ENCODE measurements at regions not wholly inside any gene's neighbourhood (a gene's known extent, or its start where the extent isn't known, plus 50 kb on each side); places are given as distances from the start of the nearest gene placed in this dataset.

GRCh38 chr3:76941376-76941775, 98.5 kb upstream of the ROBO2 start:
- no peak overlapping the region for H3K4me3 ChIP-seq (ENCODE audit: extremely low read depth, insufficient read depth, low read length, poor library complexity, severe bottlenecking)
- H3K4me1 ChIP-seq (ENCODE audit: control insufficient read depth, insufficient read depth, low read length, poor library complexity, severe bottlenecking), result peaks cover 4% of the 10 kb centered on the region
- H3K36me3 ChIP-seq (ENCODE audit: control insufficient read depth, insufficient read depth, low read length), result no peaks in the 10 kb centered on the region
- H3K27ac ChIP-seq (ENCODE audit: low read depth, low read length, severe bottlenecking), result no peak overlapping the region
- H3K9me3 ChIP-seq (ENCODE audit: control insufficient read depth, low read length), result no peaks in the 10 kb centered on the region
- WGBS, 2 experiments (ENCODE audit: insufficient coverage in 2 of 2), result 100% methylated on average over 1 of the region's 4 CpGs; no CpG with 5 or more reads in 1 of the 2 experiments

- no CpG with 5 or more reads among the region's 2 CpGs for WGBS, 2 experiments (ENCODE audit: insufficient coverage in 2 of 2)
- peak overlapping the region; percentile 88 for H3K27ac ChIP-seq (ENCODE audit: low read depth, low read length, severe bottlenecking)
- no peak overlapping the region for H3K4me3 ChIP-seq (ENCODE audit: extremely low read depth, insufficient read depth, low read length, poor library complexity, severe bottlenecking)
- H3K4me1 ChIP-seq (ENCODE audit: control insufficient read depth, insufficient read depth, low read length, poor library complexity, severe bottlenecking), result peaks cover 4% of the 10 kb centered on the region
- no peaks in the 10 kb centered on the region for H3K9me3 ChIP-seq (ENCODE audit: control insufficient read depth, low read length)
- no peaks in the 10 kb centered on the region for H3K36me3 ChIP-seq (ENCODE audit: control insufficient read depth, insufficient read depth, low read length)
Observed at GRCh38 chr3:76942101-76942500, 97.8 kb upstream of the ROBO2 start.

- Histone ChIP-seq H3K36me3 (ENCODE audit: control insufficient read depth, insufficient read depth, low read length) (no peaks in the 10 kb centered on the region), H3K27ac (ENCODE audit: low read depth, low read length, severe bottlenecking) (peak overlapping the region; percentile 88), H3K4me1 (ENCODE audit: control insufficient read depth, insufficient read depth, low read length, poor library complexity, severe bottlenecking) (peaks cover 4% of the 10 kb centered on the region), H3K4me3 (ENCODE audit: extremely low read depth, insufficient read depth, low read length, poor library complexity, severe bottlenecking) (no peak overlapping the region), H3K9me3 (ENCODE audit: control insufficient read depth, low read length) (no peaks in the 10 kb centered on the region)
- no CpG with 5 or more reads among the region's 3 CpGs for WGBS, 2 experiments (ENCODE audit: insufficient coverage in 2 of 2)
Observed at GRCh38 chr3:76943058-76943457, 96.8 kb upstream of the ROBO2 start.

GRCh38 chr3:76943671-76944070, 96.2 kb upstream of the ROBO2 start:
- peak overlapping the region; percentile 88 for H3K27ac ChIP-seq (ENCODE audit: low read depth, low read length, severe bottlenecking)
- H3K36me3 ChIP-seq (ENCODE audit: control insufficient read depth, insufficient read depth, low read length), result no peaks in the 10 kb centered on the region
- H3K4me1 ChIP-seq (ENCODE audit: control insufficient read depth, insufficient read depth, low read length, poor library complexity, severe bottlenecking), result peaks cover 4% of the 10 kb centered on the region
- no peak overlapping the region for H3K4me3 ChIP-seq (ENCODE audit: extremely low read depth, insufficient read depth, low read length, poor library complexity, severe bottlenecking)
- H3K9me3 ChIP-seq (ENCODE audit: control insufficient read depth, low read length), result no peaks in the 10 kb centered on the region
- WGBS, 2 experiments (ENCODE audit: insufficient coverage in 2 of 2), result no CpG with 5 or more reads among the region's 3 CpGs

- H3K27ac ChIP-seq (ENCODE audit: low read depth, low read length, severe bottlenecking), result no peak overlapping the region
- 86% methylated on average over 1 of the region's 3 CpGs; no CpG with 5 or more reads in 1 of the 2 experiments for WGBS, 2 experiments (ENCODE audit: insufficient coverage in 2 of 2)
- H3K9me3 ChIP-seq (ENCODE audit: control insufficient read depth, low read length), result no peaks in the 10 kb centered on the region
- H3K4me3 ChIP-seq (ENCODE audit: extremely low read depth, insufficient read depth, low read length, poor library complexity, severe bottlenecking), result no peak overlapping the region
- no peaks in the 10 kb centered on the region for H3K4me1 ChIP-seq (ENCODE audit: control insufficient read depth, insufficient read depth, low read length, poor library complexity, severe bottlenecking)
- no peaks in the 10 kb centered on the region for H3K36me3 ChIP-seq (ENCODE audit: control insufficient read depth, insufficient read depth, low read length)
Observed at GRCh38 chr3:76949033-76949432, 90.9 kb upstream of the ROBO2 start.

- Histone ChIP-seq H3K4me3 (ENCODE audit: extremely low read depth, insufficient read depth, low read length, poor library complexity, severe bottlenecking) (no peak overlapping the region), H3K27ac (ENCODE audit: low read depth, low read length, severe bottlenecking) (no peak overlapping the region), H3K36me3 (ENCODE audit: control insufficient read depth, insufficient read depth, low read length) (no peaks in the 10 kb centered on the region), H3K9me3 (ENCODE audit: control insufficient read depth, low read length) (no peaks in the 10 kb centered on the region), H3K4me1 (ENCODE audit: control insufficient read depth, insufficient read depth, low read length, poor library complexity, severe bottlenecking) (no peaks in the 10 kb centered on the region)
- WGBS, 2 experiments (ENCODE audit: insufficient coverage in 2 of 2), result 95 to 98% methylated on average over 9 of the region's 9 CpGs
Observed at GRCh38 chr3:76949462-76949861, 90.4 kb upstream of the ROBO2 start.

GRCh38 chr3:76950590-76950989, 89.3 kb upstream of the ROBO2 start:
- 92 to 100% methylated on average over 1 to 2 of the region's 3 CpGs for WGBS, 2 experiments (ENCODE audit: insufficient coverage in 2 of 2)
- Histone ChIP-seq H3K4me1 (ENCODE audit: control insufficient read depth, insufficient read depth, low read length, poor library complexity, severe bottlenecking) (no peaks in the 10 kb centered on the region), H3K36me3 (ENCODE audit: control insufficient read depth, insufficient read depth, low read length) (no peaks in the 10 kb centered on the region), H3K27ac (ENCODE audit: low read depth, low read length, severe bottlenecking) (no peak overlapping the region), H3K4me3 (ENCODE audit: extremely low read depth, insufficient read depth, low read length, poor library complexity, severe bottlenecking) (no peak overlapping the region), H3K9me3 (ENCODE audit: control insufficient read depth, low read length) (no peaks in the 10 kb centered on the region)

GRCh38 chr3:76954412-76954811, 85.5 kb upstream of the ROBO2 start:
- no peaks in the 10 kb centered on the region for H3K4me1 ChIP-seq (ENCODE audit: control insufficient read depth, insufficient read depth, low read length, poor library complexity, severe bottlenecking)
- no peak overlapping the region for H3K4me3 ChIP-seq (ENCODE audit: extremely low read depth, insufficient read depth, low read length, poor library complexity, severe bottlenecking)
- no peaks in the 10 kb centered on the region for H3K36me3 ChIP-seq (ENCODE audit: control insufficient read depth, insufficient read depth, low read length)
- WGBS, 2 experiments (ENCODE audit: insufficient coverage in 2 of 2), result 88 to 100% methylated on average over 1 of the region's 1 CpG
- no peak overlapping the region for H3K27ac ChIP-seq (ENCODE audit: low read depth, low read length, severe bottlenecking)
- no peaks in the 10 kb centered on the region for H3K9me3 ChIP-seq (ENCODE audit: control insufficient read depth, low read length)

- H3K27ac ChIP-seq (ENCODE audit: low read depth, low read length, severe bottlenecking), result no peak overlapping the region
- H3K4me3 ChIP-seq (ENCODE audit: extremely low read depth, insufficient read depth, low read length, poor library complexity, severe bottlenecking), result no peak overlapping the region
- no peaks in the 10 kb centered on the region for H3K4me1 ChIP-seq (ENCODE audit: control insufficient read depth, insufficient read depth, low read length, poor library complexity, severe bottlenecking)
- no peaks in the 10 kb centered on the region for H3K36me3 ChIP-seq (ENCODE audit: control insufficient read depth, insufficient read depth, low read length)
- no peaks in the 10 kb centered on the region for H3K9me3 ChIP-seq (ENCODE audit: control insufficient read depth, low read length)
Observed at GRCh38 chr3:76958274-76958673, 81.6 kb upstream of the ROBO2 start.

- no peaks in the 10 kb centered on the region for H3K9me3 ChIP-seq (ENCODE audit: control insufficient read depth, low read length)
- WGBS, 2 experiments (ENCODE audit: insufficient coverage in 2 of 2), result 83% methylated on average over 1 of the region's 1 CpG; no CpG with 5 or more reads in 1 of the 2 experiments
- no peak overlapping the region for H3K4me3 ChIP-seq (ENCODE audit: extremely low read depth, insufficient read depth, low read length, poor library complexity, severe bottlenecking)
- H3K36me3 ChIP-seq (ENCODE audit: control insufficient read depth, insufficient read depth, low read length), result no peaks in the 10 kb centered on the region
- H3K27ac ChIP-seq (ENCODE audit: low read depth, low read length, severe bottlenecking), result no peak overlapping the region
- no peaks in the 10 kb centered on the region for H3K4me1 ChIP-seq (ENCODE audit: control insufficient read depth, insufficient read depth, low read length, poor library complexity, severe bottlenecking)
Observed at GRCh38 chr3:76958861-76959260, 81.0 kb upstream of the ROBO2 start.

GRCh38 chr3:76961284-76961683, 78.6 kb upstream of the ROBO2 start:
- H3K9me3 ChIP-seq (ENCODE audit: control insufficient read depth, low read length), result no peaks in the 10 kb centered on the region
- H3K27ac ChIP-seq (ENCODE audit: low read depth, low read length, severe bottlenecking), result no peak overlapping the region
- WGBS, 2 experiments (ENCODE audit: insufficient coverage in 2 of 2), result 92% methylated on average over 2 of the region's 4 CpGs; no CpG with 5 or more reads in 1 of the 2 experiments
- H3K4me1 ChIP-seq (ENCODE audit: control insufficient read depth, insufficient read depth, low read length, poor library complexity, severe bottlenecking), result peaks cover 7% of the 10 kb centered on the region
- no peaks in the 10 kb centered on the region for H3K36me3 ChIP-seq (ENCODE audit: control insufficient read depth, insufficient read depth, low read length)
- H3K4me3 ChIP-seq (ENCODE audit: extremely low read depth, insufficient read depth, low read length, poor library complexity, severe bottlenecking), result no peak overlapping the region

All from mesodermal cell (in vitro differentiated cells).